Liver (tissue), 7 donors: ENCODE measurements at regions not wholly inside any gene's neighbourhood (a gene's known extent, or its start where the extent isn't known, plus 50 kb on each side); places are given as distances from the start of the nearest gene placed in this dataset.

ENCODE experiments used
- DNase-seq: peaks from one replicate; pipeline ENCODE4 v3.0.0-alpha.2; 2017; ENCODE audit warnings: low spot score
- H3K27ac ChIP-seq, 2 donors: one replicate each; pipeline ENCODE4 v1.7.0; 2013; ENCODE audit warnings: inconsistent platforms in 2 of 2, low read length in 2 of 2, control low read depth in 1 of 2, low read depth in 1 of 2, mild to moderate bottlenecking in 1 of 2
- H3K27me3 ChIP-seq, 4 donors: one replicate each; pipeline versions ENCODE4 v1.6.1 to v1.7.0; 2013; ENCODE audit warnings: low read length in 3 of 4, inconsistent platforms in 1 of 4, mild to moderate bottlenecking in 1 of 4, moderate library complexity in 1 of 4; ENCODE audit not compliant: control insufficient read depth in 4 of 4, insufficient read depth in 4 of 4
- H3K36me3 ChIP-seq, 4 donors: one replicate each; pipeline versions ENCODE4 v1.6.1 to v1.7.0; 2013; ENCODE audit warnings: low read length in 3 of 4, mild to moderate bottlenecking in 3 of 4, low read depth in 1 of 4, moderate library complexity in 1 of 4; ENCODE audit not compliant: control insufficient read depth in 4 of 4, insufficient read depth in 3 of 4
- H3K4me1 ChIP-seq, 4 donors: one replicate each; pipeline versions ENCODE4 v1.6.1 to v1.7.0; 2013; ENCODE audit warnings: low read length in 3 of 4, mild to moderate bottlenecking in 3 of 4, moderate library complexity in 1 of 4; ENCODE audit not compliant: control insufficient read depth in 4 of 4, insufficient read depth in 4 of 4
- H3K4me3 ChIP-seq, 3 donors: one replicate each; pipeline versions ENCODE4 v1.6.1 to v1.7.0; 2013; ENCODE audit warnings: low read length in 3 of 3, control low read depth in 1 of 3, low read depth in 1 of 3, mild to moderate bottlenecking in 1 of 3
- H3K9ac ChIP-seq, 2 donors: one replicate each; pipeline ENCODE4 v1.7.0; 2013; ENCODE audit warnings: low read length in 2 of 2, mild to moderate bottlenecking in 2 of 2, moderate library complexity in 2 of 2, control low read depth in 1 of 2, low read depth in 1 of 2
- H3K9me3 ChIP-seq, 4 donors: one replicate each; pipeline versions ENCODE4 v1.6.1 to v1.7.0; 2013; ENCODE audit warnings: low read length in 3 of 4; ENCODE audit not compliant: control insufficient read depth in 4 of 4
- EGR1 ChIP-seq, 2 donors: IDR thresholded peaks; 2 replicates each; pipeline ENCODE4 v1.6.1; 2016 to 2018; ENCODE audit warnings: antibody characterized with exemption in 2 of 2, low read depth in 2 of 2
- FOXA1 ChIP-seq: IDR thresholded peaks from 2 replicates; pipeline ENCODE4 v1.6.1; 2016; ENCODE audit warnings: antibody characterized with exemption
- FOXA2 ChIP-seq: IDR thresholded peaks from 2 replicates; pipeline ENCODE4 v1.6.1; 2016; ENCODE audit warnings: antibody characterized with exemption
- GABPA ChIP-seq, 2 donors: IDR thresholded peaks in 1 of 2; conservative IDR thresholded peaks in 1 of 2; 2 replicates each; pipeline ENCODE4 v1.6.1; 2016; ENCODE audit warnings: antibody characterized with exemption in 2 of 2, mild to moderate bottlenecking in 1 of 2, moderate library complexity in 1 of 2
- HNF4A ChIP-seq, 2 donors: conservative IDR thresholded peaks; 2 replicates each; pipeline ENCODE4 v1.6.1; 2016; ENCODE audit warnings: antibody characterized with exemption in 2 of 2, mild to moderate bottlenecking in 2 of 2
- HNF4G ChIP-seq: IDR thresholded peaks from 2 replicates; pipeline ENCODE4 v1.6.1; 2016; ENCODE audit warnings: antibody characterized with exemption
- JUND ChIP-seq, 2 donors: IDR thresholded peaks; 2 replicates each; pipeline ENCODE4 v1.6.1; 2016; ENCODE audit warnings: antibody characterized with exemption in 2 of 2
- NR2F2 ChIP-seq: IDR thresholded peaks from 2 replicates; pipeline ENCODE4 v1.6.1; 2016; ENCODE audit warnings: antibody characterized with exemption
- RAD21 ChIP-seq, 2 donors: IDR thresholded peaks; 2 replicates each; pipeline ENCODE4 v1.6.1; 2016; ENCODE audit warnings: antibody characterized with exemption in 2 of 2, mild to moderate bottlenecking in 2 of 2
- RXRA ChIP-seq, 2 donors: IDR thresholded peaks; 2 replicates each; pipeline ENCODE4 v1.6.1; 2017 to 2018; ENCODE audit warnings: antibody characterized with exemption in 2 of 2, mild to moderate bottlenecking in 1 of 2
- SP1 ChIP-seq: IDR thresholded peaks from 2 replicates; pipeline ENCODE4 v1.6.1; 2018; ENCODE audit warnings: antibody characterized with exemption, mild to moderate bottlenecking
- TAF1 ChIP-seq: conservative IDR thresholded peaks from 2 replicates; pipeline ENCODE4 v1.6.1; 2016; ENCODE audit warnings: antibody characterized with exemption, mild to moderate bottlenecking
- YY1 ChIP-seq: IDR thresholded peaks from 2 replicates; pipeline ENCODE4 v1.6.1; 2016; ENCODE audit warnings: antibody characterized with exemption, mild to moderate bottlenecking
- TF ChIP-seq, protein P1 (sequence below): IDR thresholded peaks from 2 replicates; pipeline ENCODE4 v1.6.1; 2016; ENCODE audit warnings: antibody characterized with exemption
- TF ChIP-seq, protein P2 (sequence below): IDR thresholded peaks from 2 replicates; pipeline ENCODE4 v1.6.1; 2016; ENCODE audit warnings: antibody characterized with exemption, mild to moderate bottlenecking
- TF ChIP-seq, protein P3 (sequence below): IDR thresholded peaks from 2 replicates; pipeline ENCODE4 v1.6.1; 2016; ENCODE audit warnings: antibody characterized with exemption
- TF ChIP-seq, protein P4 (sequence below): IDR thresholded peaks from 2 replicates; pipeline ENCODE4 v1.6.1; 2016; ENCODE audit warnings: antibody characterized with exemption
- TF ChIP-seq, protein P5 (sequence below): fragments of 150-350 bp; IDR thresholded peaks from 2 replicates; pipeline ENCODE4 v1.5.1; 2017; ENCODE audit warnings: improper control_type of control experiment, low read depth, low read length; ENCODE audit not compliant: missing input control
- donor health status: healthy.
- donor health status: healthy.
- donor health status: healthy.
- donor health status: healthy.

DNA sequence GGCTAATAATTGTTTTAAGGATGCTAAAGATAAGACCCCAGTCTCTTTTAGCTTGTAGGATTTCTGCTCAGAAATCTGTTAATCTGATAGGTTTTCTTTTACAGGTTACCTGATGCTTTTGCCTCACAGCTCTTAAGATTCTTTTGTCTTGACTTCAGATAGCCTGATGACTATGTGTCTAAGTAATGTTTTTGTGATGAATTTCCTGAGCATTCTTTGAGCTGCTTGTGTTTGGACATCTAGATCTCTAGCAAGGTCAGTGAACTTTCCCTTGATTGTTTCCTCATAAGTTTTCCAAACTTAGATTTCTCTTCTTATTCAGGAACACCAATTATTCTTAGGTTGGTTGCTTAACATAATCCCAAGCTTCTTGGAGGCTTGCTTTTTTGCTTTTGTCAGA, 104.1 kb downstream of the ZNF518B start:
- H3K36me3 ChIP-seq = no peaks in the 10 kb centered on the region
- peaks cover 0 to 4% (median 0%) of the 10 kb centered on the region in 4 donors for H3K9me3 ChIP-seq
- H3K27ac ChIP-seq = no peak overlapping the region
- H3K4me3 ChIP-seq = no peak overlapping the region
- no peak for DNase-seq
- H3K4me1 ChIP-seq = no peaks in the 10 kb centered on the region
- no peak for TF ChIP-seq SP1
- no peak for TF ChIP-seq HNF4G
- no peak for TF ChIP-seq TAF1
- TF ChIP-seq NR2F2 = no peak
- no peak for TF ChIP-seq RAD21 (IDR thresholded peaks at IDR 0.05)
- no peak for TF ChIP-seq YY1
- TF ChIP-seq, protein P1, sequence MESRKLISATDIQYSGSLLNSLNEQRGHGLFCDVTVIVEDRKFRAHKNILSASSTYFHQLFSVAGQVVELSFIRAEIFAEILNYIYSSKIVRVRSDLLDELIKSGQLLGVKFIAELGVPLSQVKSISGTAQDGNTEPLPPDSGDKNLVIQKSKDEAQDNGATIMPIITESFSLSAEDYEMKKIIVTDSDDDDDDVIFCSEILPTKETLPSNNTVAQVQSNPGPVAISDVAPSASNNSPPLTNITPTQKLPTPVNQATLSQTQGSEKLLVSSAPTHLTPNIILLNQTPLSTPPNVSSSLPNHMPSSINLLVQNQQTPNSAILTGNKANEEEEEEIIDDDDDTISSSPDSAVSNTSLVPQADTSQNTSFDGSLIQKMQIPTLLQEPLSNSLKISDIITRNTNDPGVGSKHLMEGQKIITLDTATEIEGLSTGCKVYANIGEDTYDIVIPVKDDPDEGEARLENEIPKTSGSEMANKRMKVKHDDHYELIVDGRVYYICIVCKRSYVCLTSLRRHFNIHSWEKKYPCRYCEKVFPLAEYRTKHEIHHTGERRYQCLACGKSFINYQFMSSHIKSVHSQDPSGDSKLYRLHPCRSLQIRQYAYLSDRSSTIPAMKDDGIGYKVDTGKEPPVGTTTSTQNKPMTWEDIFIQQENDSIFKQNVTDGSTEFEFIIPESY = no peak
- TF ChIP-seq GABPA (IDR thresholded peaks at IDR 0.05 in 1 of 2, conservative IDR thresholded peaks at IDR 0.05 in 1 of 2) = no peak
- TF ChIP-seq JUND (IDR thresholded peaks at IDR 0.05) = no peak
- TF ChIP-seq FOXA1 = no peak
- TF ChIP-seq, protein P2, sequence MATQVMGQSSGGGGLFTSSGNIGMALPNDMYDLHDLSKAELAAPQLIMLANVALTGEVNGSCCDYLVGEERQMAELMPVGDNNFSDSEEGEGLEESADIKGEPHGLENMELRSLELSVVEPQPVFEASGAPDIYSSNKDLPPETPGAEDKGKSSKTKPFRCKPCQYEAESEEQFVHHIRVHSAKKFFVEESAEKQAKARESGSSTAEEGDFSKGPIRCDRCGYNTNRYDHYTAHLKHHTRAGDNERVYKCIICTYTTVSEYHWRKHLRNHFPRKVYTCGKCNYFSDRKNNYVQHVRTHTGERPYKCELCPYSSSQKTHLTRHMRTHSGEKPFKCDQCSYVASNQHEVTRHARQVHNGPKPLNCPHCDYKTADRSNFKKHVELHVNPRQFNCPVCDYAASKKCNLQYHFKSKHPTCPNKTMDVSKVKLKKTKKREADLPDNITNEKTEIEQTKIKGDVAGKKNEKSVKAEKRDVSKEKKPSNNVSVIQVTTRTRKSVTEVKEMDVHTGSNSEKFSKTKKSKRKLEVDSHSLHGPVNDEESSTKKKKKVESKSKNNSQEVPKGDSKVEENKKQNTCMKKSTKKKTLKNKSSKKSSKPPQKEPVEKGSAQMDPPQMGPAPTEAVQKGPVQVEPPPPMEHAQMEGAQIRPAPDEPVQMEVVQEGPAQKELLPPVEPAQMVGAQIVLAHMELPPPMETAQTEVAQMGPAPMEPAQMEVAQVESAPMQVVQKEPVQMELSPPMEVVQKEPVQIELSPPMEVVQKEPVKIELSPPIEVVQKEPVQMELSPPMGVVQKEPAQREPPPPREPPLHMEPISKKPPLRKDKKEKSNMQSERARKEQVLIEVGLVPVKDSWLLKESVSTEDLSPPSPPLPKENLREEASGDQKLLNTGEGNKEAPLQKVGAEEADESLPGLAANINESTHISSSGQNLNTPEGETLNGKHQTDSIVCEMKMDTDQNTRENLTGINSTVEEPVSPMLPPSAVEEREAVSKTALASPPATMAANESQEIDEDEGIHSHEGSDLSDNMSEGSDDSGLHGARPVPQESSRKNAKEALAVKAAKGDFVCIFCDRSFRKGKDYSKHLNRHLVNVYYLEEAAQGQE = no peak
- TF ChIP-seq, protein P3, sequence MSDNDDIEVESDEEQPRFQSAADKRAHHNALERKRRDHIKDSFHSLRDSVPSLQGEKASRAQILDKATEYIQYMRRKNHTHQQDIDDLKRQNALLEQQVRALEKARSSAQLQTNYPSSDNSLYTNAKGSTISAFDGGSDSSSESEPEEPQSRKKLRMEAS = no peak
- TF ChIP-seq FOXA2 = no peak
- TF ChIP-seq, protein P4, sequence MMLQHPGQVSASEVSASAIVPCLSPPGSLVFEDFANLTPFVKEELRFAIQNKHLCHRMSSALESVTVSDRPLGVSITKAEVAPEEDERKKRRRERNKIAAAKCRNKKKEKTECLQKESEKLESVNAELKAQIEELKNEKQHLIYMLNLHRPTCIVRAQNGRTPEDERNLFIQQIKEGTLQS = no peak
- TF ChIP-seq EGR1 (IDR thresholded peaks at IDR 0.05; ENCODE audit: low read depth in 2 of 2) = no peak
- TF ChIP-seq, protein P5, sequence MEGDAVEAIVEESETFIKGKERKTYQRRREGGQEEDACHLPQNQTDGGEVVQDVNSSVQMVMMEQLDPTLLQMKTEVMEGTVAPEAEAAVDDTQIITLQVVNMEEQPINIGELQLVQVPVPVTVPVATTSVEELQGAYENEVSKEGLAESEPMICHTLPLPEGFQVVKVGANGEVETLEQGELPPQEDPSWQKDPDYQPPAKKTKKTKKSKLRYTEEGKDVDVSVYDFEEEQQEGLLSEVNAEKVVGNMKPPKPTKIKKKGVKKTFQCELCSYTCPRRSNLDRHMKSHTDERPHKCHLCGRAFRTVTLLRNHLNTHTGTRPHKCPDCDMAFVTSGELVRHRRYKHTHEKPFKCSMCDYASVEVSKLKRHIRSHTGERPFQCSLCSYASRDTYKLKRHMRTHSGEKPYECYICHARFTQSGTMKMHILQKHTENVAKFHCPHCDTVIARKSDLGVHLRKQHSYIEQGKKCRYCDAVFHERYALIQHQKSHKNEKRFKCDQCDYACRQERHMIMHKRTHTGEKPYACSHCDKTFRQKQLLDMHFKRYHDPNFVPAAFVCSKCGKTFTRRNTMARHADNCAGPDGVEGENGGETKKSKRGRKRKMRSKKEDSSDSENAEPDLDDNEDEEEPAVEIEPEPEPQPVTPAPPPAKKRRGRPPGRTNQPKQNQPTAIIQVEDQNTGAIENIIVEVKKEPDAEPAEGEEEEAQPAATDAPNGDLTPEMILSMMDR = no peak
- TF ChIP-seq RXRA (IDR thresholded peaks at IDR 0.05) = no peak
- TF ChIP-seq HNF4A (conservative IDR thresholded peaks at IDR 0.05) = no peak
- no peak overlapping the region for H3K9ac ChIP-seq
- H3K27me3 ChIP-seq = no peaks in the 10 kb centered on the region
